IPS DF 4.7 (cell line): ENCODE measurements at regions not wholly inside any gene's neighbourhood (a gene's known extent, or its start where the extent isn't known, plus 50 kb on each side); places are given as distances from the start of the nearest gene placed in this dataset.

ENCODE experiments used
- DNase-seq: peaks from one replicate; pipeline ENCODE4 v3.0.0-alpha.2; 2013; ENCODE audit warnings: low spot score; ENCODE audit errors: extremely low read depth

DNA sequence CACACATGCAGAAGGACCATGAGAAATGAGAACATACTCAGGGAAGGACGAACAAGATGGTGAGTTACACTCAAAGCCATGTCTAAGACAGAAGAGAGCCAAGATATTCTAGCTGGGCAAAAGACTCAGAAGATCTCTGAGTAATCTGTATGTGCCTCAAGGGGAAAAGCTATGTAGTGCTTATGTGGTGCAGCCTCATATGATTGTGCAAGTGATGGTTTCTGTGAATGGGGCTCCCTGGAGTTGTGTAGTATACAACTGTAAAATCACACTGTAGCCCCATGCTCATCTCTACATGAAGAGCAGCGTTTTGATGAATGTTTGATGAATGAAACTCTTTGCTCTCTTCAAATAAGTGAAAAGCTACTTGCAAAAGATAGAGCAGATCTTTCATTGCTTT, 57.5 kb downstream of the OSR1 start:
- no peak for DNase-seq

GRCh38 chr2:19299522-19299921, 58.9 kb downstream of the OSR1 start:
- DNase-seq: no peak

- no peak for DNase-seq
These were observed 59.4 kb downstream of the OSR1 start for GRCh38 chr2:19299032-19299431.

- no peak for DNase-seq
These were observed 60.7 kb downstream of the OSR1 start for GRCh38 chr2:19297716-19298115.

DNA sequence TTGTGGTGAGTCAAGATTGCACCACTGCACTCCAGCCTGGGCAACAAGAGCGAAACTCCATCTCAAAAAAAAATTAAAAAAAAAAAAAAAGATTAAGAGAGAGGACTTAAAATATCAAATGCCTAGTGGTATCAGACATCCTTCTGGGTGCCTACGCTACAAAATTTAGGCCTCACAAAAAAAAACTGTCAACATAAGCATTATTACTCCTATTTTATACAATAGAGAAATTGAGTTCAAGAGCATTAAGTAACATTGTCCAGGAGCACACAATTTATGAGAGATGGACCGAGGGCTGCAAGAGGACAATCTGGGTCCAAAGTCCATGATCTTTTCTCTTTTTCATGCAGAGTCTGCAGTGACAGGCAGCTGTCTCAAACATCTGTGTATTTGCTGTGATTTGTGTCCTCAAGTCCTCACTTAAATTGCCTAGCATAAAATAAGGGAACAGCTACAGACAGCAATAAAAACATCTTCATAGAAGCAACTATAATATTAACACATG, 62.4 kb downstream of the OSR1 start:
- no peak for DNase-seq

DNA sequence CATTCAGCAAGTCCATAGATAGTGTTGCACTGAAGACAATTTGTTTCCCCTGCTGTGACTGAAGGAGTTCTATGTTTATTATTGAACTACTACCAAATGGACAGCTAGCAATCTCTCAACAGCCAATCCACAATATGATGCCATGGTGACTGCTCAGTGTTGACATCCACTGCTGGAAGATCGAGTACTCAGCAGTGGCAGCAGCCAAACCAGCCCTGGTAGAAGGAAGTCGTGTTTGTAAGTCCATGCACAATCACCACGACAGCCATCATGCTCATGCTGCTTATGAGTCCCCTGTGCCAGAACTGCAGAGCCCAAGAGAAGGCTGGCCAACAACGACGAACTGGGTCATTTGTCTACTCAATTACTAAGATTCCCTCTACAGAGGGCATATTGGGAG, 66.4 kb downstream of the OSR1 start:
- DNase-seq: no peak

DNA sequence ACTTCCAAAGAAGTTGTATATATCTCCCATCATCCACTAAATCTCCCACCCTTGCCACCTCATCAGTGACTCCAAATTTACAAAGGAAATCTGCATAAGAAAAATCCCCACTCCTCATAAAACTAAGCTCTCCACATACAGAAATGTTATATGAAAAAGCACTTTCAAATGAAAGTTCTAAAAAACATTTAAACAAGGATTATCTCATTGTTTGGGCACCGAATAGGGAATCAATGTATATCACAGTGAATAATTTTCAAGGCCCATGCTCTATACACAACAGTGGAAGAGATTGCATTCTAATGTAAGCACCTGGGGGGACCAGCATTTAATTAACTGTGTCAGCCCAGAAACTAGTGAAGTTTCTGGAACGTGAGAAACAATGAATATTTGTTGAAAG, 70.1 kb downstream of the OSR1 start:
- no peak for DNase-seq

GRCh38 chr2:19287324-19287723, 71.1 kb downstream of the OSR1 start:
- no peak for DNase-seq

DNA sequence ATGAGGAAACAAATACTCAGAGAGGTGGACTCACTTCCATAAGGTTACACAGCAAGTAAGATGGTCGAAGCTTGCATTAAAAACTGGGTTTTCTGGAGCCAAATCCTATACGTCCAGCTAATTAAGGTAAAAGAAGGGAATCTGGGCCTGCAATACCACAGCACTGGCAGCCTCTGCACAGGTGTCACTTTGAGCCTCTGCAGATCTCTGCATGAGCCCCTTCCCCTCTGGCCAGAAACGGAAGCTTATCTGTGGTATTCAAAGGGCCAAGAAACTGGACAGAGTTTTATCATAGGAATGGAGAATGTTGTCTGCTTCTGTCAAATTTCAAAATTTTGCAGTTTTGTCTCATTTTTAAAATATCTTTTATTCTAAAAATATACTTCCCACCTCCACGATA, 76.1 kb downstream of the OSR1 start:
- no peak for DNase-seq

- no peak for DNase-seq
These were observed 84.0 kb downstream of the OSR1 start for GRCh38 chr2:19274439-19274838.

GRCh38 chr2:19272941-19273470, 85.4 kb downstream of the OSR1 start:
- DNase-seq: no peak

DNA sequence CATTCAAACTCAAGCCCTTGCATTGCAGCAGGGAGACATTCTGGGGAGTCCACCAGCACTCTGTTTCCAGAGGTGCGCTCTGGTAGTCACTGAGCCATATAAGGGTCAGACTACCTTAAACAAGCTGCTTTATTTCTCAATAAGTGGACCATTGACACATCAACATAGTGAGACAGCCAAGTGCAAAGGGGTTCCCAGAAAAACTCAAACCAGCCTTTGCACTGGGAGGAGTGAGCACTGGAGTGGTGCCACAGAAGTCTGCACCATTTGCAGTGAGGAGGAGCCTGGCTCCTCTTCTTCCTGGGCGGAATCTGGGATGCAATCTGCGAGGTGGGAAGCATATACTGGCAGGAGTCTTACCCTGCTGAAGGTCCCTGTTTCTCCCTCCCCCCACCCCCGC, 86.4 kb downstream of the OSR1 start:
- DNase-seq: no peak

DNA sequence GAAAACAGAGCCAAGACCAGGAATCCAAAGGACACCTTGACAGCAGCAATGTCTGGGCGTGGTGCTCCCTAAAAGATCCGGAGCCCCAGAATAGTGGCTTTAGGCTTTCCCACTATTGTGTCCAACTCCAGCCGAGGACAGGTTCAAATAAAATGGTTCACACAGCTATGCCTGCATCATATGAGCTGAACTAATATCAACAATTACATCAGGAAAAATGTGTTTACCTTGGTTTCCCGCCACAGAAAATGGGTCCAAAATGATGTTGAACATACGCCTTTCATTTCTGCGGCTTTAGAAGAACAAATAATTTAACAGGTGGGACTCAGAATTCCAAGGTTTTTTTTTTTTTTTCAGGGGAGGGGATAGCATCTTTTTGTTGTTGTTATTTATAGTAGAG, 93.6 kb downstream of the OSR1 start:
- no peak for DNase-seq

- no peak for DNase-seq
These were observed 96.3 kb downstream of the OSR1 start for GRCh38 chr2:19262150-19262549.

- DNase-seq: no peak
These were observed 97.4 kb downstream of the OSR1 start for GRCh38 chr2:19261061-19261460.

DNA sequence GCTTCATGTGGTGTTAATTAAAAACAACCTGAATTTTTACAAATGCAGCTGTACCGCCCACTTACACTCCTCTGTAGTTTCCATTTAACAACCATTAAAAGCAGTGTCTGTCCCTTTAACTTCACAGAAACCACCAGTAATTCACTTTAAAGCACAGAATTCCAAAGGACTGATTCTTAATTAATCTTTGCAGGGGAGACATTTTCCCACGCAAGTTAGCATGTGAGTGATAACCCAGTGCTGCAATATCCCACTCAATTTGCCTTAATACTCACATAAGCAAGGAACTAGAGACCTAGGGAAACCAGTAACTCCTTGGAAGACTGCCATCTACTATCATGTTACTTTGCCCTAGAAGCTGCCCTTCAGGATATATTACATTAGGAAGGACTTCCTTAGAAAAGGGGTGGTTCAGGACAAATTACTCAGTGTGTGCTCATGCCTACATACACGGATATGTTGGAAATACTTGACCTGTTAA, 102.3 kb downstream of the OSR1 start:
- no peak for DNase-seq

- DNase-seq: no peak
These were observed 102.9 kb downstream of the OSR1 start for GRCh38 chr2:19255481-19255880.

DNA sequence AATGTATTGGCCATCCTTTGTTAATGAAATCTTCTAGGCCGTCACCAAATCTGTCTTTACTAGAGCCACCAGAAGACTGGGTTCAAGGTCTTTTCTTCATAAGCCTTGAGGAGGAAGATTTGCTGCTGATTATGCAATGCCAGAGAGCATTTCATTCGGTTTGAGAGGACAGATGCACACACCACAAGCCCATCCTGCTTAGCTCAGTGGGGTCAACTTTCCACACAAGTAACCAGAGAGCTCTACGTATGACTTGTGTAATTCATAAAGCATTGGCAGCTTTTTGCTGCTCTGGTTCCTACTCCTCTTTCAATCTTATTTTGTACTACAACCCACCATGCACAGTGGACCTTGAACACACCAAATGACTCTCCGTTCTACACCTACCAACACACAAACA, 106.9 kb downstream of the OSR1 start:
- no peak for DNase-seq

GRCh38 chr2:19250906-19251305, 107.5 kb downstream of the OSR1 start:
- no peak for DNase-seq

DNA sequence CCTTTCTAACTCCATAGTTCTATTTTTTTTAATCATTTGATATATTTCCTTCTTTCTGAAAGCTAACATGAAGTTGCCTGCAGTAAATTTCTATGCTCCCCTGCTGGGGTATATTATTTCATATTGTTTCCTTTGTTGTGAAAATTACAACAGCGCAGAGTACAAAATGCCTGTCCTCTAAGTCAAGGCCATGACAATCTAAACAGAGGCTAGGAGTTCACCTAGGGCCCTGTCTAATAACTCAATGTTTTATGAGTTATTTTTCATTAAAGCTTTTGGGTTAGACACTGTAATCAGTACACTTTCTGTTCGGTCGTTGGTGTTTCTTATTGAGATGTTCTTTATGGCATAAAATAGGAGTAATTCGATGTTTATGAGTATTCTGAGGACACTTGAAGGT, 111.2 kb downstream of the OSR1 start:
- DNase-seq: no peak

GRCh38 chr2:19246496-19246895, 111.9 kb downstream of the OSR1 start:
- DNase-seq: no peak

GRCh38 chr2:19244460-19245363, 113.7 kb downstream of the OSR1 start:
- no peak for DNase-seq
